T-helper 17 cell (primary cell): ENCODE measurements at regions not wholly inside any gene's neighbourhood (a gene's known extent, or its start where the extent isn't known, plus 50 kb on each side); places are given as distances from the start of the nearest gene placed in this dataset.

Source experiments
- ATAC-seq: fragments of 150-1000 bp; cut with Tn5 transposase; 2 replicates; pipeline ENCODE4 v1.10.0; 2021; ENCODE audit warnings: mild to moderate bottlenecking, moderate library complexity
- DNase-seq, 3 donors: peaks; one replicate each; pipeline versions ENCODE4 v3.0.0 to v3.0.0-alpha.2; 2020 to 2021
- H3K9me3 ChIP-seq: one replicate; pipeline ENCODE4 v1.7.0; 2013; ENCODE audit warnings: low read length, mild to moderate bottlenecking; ENCODE audit not compliant: control insufficient read depth, poor library complexity, severe bottlenecking
- H3K27ac Mint-ChIP-seq: one replicate; pipeline ENCODE4 v1.8.0; 2022; ENCODE audit warnings: mild to moderate bottlenecking, moderate library complexity, mixed read lengths
- H3K27me3 Mint-ChIP-seq: one replicate; pipeline ENCODE4 v1.8.0; 2022; ENCODE audit warnings: mixed read lengths
- H3K36me3 Mint-ChIP-seq: one replicate; pipeline ENCODE4 v1.8.0; 2022; ENCODE audit warnings: low read depth, mixed read lengths
- H3K4me1 Mint-ChIP-seq: one replicate; pipeline ENCODE4 v1.8.0; 2022; ENCODE audit warnings: mild to moderate bottlenecking, mixed read lengths
- H3K4me3 Mint-ChIP-seq: one replicate; pipeline ENCODE4 v1.8.0; 2022; ENCODE audit warnings: mild to moderate bottlenecking, moderate library complexity, mixed read lengths

DNA sequence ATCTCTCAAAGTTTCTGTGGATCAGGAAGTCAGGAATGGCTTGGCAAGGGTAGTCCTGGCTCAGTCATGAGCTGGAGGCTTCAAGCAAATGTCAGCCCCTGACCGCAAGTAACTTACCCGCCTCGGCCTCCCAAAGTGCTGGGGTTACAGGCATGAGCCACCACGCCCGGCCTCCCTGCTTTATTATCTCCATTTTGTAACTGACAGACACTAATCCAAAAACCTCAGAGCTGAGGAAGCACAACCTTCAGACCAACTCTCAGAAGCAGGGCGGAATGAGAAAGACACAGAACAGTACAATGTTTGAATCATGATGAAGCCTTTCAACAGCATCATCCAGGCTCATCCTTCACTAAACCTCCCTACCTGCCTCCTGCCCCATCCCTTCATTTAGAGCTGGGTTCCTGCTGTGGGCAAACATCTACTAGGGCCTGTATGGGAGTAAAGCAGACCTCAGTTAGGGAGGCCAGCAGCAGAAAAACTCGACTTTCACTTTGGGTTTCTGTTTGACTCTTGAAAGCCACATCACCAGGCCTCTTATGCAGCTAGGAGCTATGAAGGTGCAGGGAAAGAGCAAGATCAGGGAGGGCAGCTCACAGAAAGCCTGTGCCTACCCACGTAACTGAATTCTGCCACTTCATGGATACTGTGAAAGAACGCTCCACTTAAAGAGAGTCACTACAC is 84.4 kb upstream of the RAB4A start:
- no peak for ATAC-seq
- peak overlapping the region; percentile 28 for H3K4me3 Mint-ChIP-seq
- peaks cover 10% of the 10 kb centered on the region for H3K27me3 Mint-ChIP-seq
- peaks cover 4% of the 10 kb centered on the region for H3K36me3 Mint-ChIP-seq
- H3K4me1 Mint-ChIP-seq = peaks cover 9% of the 10 kb centered on the region
- peak overlapping the region; percentile 27 for H3K27ac Mint-ChIP-seq
- no peaks in the 10 kb centered on the region for H3K9me3 ChIP-seq
- no peak for DNase-seq

DNA sequence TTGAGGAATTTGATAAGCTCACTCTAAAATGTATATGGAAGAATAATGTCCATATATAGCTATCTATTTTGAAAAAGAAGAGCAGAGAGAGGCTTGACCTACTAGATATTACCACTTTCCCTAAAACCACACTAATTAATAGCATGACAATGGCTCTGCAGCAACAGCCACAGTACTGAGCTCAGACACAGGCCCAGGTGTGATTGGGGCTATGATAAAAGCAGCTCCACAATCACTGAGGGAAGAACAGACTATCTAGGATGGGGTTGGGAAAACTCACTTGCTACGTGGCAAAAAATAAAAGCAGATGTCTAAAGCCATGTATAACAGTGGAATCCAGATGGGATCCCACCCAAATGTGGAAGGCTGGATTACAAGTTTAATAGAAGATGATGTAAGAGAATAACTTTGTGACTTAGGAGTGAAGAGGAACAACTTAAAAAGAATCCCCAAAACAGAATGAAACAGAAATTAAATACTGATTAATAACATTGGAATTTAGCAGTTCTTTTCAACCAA is 80.8 kb upstream of the RAB4A start:
- ATAC-seq (no peak), DNase-seq (no peak)
- peaks cover 2% of the 10 kb centered on the region for H3K36me3 Mint-ChIP-seq
- H3K4me1 Mint-ChIP-seq = peaks cover 7% of the 10 kb centered on the region
- H3K4me3 Mint-ChIP-seq = no peak overlapping the region
- no peaks in the 10 kb centered on the region for H3K9me3 ChIP-seq
- H3K27me3 Mint-ChIP-seq = peaks cover 4% of the 10 kb centered on the region
- H3K27ac Mint-ChIP-seq = no peak overlapping the region

DNA sequence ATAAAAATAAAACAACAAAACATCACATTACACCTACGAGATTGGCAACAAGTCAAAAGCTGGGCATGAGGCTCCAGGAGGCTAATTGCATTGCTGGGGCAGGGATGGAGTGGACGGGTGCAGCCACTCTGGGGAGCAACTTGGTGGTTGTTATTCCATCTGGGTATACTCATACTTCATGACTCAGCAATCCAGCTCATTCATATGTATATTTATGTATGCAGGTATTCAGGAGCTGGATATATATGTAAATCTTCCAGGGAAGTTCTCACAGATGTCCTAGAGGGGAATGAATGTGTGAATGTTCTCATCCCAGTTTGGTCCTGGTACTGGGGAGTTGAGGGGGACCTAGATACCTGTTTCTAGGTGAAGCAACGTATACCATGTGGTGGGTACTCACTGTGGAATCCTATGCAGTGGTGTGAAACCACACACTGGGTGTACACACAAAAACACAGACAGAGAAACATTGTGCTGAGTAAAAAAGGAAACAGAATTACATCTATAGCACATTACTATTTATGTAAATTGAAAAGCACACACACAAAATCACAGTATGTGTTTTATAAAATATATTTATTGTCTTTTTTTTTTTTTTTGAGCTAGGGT is 79.7 kb upstream of the RAB4A start:
- H3K36me3 Mint-ChIP-seq = peaks cover 2% of the 10 kb centered on the region
- H3K9me3 ChIP-seq = no peaks in the 10 kb centered on the region
- no peak overlapping the region for H3K27ac Mint-ChIP-seq
- H3K4me3 Mint-ChIP-seq = no peak overlapping the region
- H3K27me3 Mint-ChIP-seq = peaks cover 4% of the 10 kb centered on the region
- no peak for ATAC-seq
- peaks cover 9% of the 10 kb centered on the region for H3K4me1 Mint-ChIP-seq
- no peak for DNase-seq

DNA sequence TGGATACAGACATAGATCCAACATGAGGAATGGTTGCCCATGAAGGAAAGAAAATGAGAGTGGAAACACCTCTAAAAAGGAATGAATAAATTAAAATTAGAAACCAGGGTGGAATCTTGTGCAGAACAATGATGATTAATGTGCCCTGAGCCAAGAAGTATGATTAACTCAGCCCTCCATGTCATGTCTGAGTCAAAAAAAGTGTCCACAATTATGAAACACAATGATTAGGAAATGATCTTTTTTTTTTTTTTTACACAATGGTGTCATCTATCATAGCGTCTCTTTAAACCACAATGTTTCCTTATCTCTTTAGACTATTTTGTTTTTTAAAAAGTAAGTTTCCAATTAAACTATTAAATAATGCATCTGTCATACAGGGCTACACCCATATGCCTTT is 78.9 kb upstream of the RAB4A start:
- no peaks in the 10 kb centered on the region for H3K9me3 ChIP-seq
- H3K36me3 Mint-ChIP-seq = peaks cover 2% of the 10 kb centered on the region
- ATAC-seq (no peak), DNase-seq (no peak)
- no peak overlapping the region for H3K4me3 Mint-ChIP-seq
- H3K4me1 Mint-ChIP-seq = peaks cover 6% of the 10 kb centered on the region
- H3K27me3 Mint-ChIP-seq = peaks cover 4% of the 10 kb centered on the region
- H3K27ac Mint-ChIP-seq = no peak overlapping the region

DNA sequence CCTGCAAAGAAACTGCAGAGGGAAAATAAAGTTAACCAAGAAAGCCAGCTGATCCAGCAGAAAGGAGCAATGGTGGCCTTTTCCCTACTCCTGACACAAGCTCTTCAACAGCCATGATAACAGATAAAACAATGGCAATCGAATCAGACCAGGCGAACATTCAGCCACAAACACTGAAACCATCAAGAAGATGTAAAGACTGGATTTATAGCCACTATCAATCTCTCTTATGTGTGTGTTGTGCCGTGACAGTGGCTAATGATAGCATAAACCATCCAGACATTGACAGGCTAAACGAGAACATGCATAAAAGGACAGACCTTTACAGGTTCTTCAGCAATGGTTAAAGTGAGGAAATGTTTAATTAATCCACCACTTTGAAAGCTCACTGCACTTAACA is 78.1 kb upstream of the RAB4A start:
- no peak for ATAC-seq
- no peak for DNase-seq
- peaks cover 4% of the 10 kb centered on the region for H3K27me3 Mint-ChIP-seq
- no peak overlapping the region for H3K27ac Mint-ChIP-seq
- H3K4me1 Mint-ChIP-seq = peaks cover 4% of the 10 kb centered on the region
- no peak overlapping the region for H3K4me3 Mint-ChIP-seq
- no peaks in the 10 kb centered on the region for H3K36me3 Mint-ChIP-seq
- H3K9me3 ChIP-seq = no peaks in the 10 kb centered on the region

DNA sequence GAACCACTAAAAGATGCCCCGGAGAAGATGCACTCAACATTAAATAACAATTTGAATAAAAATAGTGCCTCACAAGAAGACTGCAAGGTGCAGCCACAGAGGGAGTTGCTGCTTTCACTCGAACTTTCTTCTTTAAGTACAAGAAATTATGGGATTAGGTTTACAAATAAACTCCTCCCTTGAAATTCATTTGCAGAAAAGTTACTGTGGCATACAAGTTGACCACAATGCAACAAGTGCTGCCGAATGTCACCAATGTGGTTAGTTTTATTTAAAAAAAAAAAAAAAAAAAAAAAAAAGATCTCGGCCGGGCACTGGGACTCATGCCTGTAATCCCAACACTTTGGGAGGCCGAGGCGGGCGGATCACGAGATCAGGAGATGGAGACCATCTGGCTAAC is 76.8 kb upstream of the RAB4A start:
- Mint-ChIP-seq H3K4me3 (no peak overlapping the region), H3K27me3 (peaks cover 4% of the 10 kb centered on the region), H3K27ac (no peak overlapping the region), H3K4me1 (peaks cover 8% of the 10 kb centered on the region), H3K36me3 (no peaks in the 10 kb centered on the region)
- no peaks in the 10 kb centered on the region for H3K9me3 ChIP-seq
- ATAC-seq (no peak), DNase-seq (no peak)

DNA sequence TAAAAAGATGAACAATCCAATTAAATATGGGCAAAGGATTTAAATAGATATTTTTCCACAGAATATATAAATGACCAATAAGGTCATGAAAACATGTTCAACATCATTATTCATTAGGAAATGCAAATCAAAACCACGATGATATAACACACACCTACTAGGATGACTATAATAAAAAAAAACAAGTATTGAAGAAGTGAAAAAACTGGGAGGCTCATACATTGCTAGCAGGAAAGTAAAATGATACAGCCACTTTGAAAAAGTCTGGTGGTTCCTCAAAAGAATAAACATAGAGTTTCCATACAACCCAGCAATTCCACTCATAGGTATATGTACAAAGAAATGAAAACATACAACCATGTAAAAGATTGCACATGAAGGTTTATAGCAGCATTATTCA is 75.7 kb upstream of the RAB4A start:
- Mint-ChIP-seq H3K4me3 (no peak overlapping the region), H3K36me3 (no peaks in the 10 kb centered on the region), H3K27me3 (peaks cover 4% of the 10 kb centered on the region), H3K4me1 (peaks cover 12% of the 10 kb centered on the region), H3K27ac (no peak overlapping the region)
- no peaks in the 10 kb centered on the region for H3K9me3 ChIP-seq
- no peak for ATAC-seq
- DNase-seq = no peak

DNA sequence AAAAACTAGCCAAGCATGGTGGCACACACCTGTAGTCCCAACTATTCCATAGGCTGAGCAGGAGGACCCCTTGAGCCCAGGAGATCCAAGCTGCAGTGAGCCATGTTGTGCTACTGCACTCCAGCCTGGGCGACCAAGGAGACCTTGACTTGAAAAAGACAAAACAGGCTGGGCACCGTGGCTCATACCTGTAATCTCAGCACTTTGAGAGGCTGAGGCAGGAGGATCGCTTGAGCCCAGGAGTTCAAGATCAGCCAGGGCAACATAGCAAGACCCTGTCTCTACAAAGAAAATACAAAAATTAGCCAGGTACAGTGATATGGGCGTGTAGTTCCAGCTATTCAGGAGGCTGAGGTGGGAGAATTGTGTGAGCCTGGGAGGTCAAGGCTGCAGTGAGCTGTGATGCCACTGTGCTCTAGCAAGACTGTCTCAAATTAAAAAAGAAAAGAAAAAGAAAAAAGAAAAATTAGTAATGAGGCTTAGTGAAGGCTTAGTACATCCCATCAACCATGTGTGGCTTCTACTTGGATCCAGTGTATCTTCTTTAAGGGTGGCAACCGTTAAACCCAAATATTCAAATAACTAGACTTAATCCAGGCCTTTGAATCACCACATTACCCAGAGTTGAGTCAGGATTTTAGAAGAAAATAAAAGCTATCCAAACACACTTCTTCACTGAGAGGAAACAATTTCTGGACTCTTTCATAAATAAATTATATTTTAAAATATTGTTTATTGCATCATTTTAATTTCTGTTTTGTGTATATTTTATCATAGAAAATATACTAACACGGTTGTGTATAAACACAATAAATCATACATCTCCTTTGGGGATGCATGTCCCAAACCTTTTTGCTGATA is 74.3 kb upstream of the RAB4A start:
- Mint-ChIP-seq H3K27me3 (peaks cover 4% of the 10 kb centered on the region), H3K27ac (no peak overlapping the region), H3K4me3 (no peak overlapping the region), H3K4me1 (peaks cover 14% of the 10 kb centered on the region), H3K36me3 (no peaks in the 10 kb centered on the region)
- H3K9me3 ChIP-seq = no peaks in the 10 kb centered on the region
- no peak for DNase-seq
- no peak for ATAC-seq

DNA sequence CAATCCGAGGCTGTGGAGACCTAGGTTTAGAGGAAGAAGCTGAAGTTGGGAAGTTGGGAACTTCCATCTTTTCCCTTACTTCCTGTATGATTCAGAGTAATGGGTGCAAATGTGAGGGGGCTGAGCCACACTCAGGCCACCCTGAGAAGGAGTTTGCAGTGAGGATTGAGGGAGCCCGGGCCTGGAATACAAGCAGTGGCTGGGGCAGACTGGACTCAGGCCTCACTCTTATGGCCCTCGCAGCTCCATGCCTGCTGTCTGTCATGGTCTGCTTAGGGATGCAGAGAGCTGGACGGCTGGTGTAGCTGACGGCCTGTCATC is 73.7 kb upstream of the RAB4A start:
- Mint-ChIP-seq H3K27ac (peak overlapping the region; percentile 8), H3K27me3 (peaks cover 4% of the 10 kb centered on the region), H3K4me1 (peaks cover 14% of the 10 kb centered on the region), H3K36me3 (no peaks in the 10 kb centered on the region), H3K4me3 (no peak overlapping the region)
- DNase-seq (no peak), ATAC-seq (no peak)
- no peaks in the 10 kb centered on the region for H3K9me3 ChIP-seq

DNA sequence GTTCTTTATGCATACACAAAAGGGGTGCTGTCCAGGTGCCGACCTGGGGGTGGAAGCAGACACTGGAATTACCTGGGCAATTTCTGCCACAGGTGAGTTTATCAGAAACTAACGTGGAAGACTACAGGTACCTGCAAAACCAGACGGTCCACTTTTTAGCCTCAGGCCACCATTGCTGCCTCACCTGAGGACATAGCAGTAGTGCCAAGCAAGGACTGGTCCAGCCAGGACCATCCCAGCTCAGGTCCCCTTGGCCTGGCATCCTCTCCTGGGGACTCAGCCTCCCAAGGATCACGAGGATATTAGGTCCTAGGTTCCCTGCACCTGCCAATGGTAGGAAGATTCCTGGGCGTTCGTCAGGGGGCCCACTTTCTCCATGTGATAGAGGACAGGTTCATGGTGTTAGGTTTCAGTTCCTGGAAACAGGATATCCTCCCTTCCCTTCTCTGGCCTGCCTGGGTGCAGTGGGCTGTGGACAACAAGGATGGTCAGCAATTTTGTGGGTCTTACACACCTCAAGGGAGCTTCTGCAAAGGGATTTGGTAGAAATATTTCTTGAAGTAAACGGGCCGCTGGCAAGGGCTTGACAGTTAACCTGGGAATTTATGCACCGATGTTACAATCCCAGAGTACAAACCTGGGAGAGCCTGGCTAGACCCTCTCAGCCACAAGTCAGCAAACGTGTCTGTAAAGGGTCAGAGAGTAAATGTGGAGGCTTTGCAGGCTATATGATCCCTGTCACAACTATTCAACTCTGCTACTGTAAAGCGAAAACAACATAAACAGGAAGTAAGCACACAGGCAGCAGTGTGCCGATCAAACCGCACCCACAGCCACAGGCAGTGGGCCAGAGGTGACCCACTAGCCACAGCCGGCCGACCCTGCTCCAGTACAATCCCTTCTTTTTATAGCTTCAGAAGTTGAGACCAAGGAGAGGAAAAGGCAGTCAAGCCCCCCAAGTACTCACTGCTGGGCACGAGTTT is 71.4 kb upstream of the RAB4A start:
- no peaks in the 10 kb centered on the region for H3K27me3 Mint-ChIP-seq
- H3K36me3 Mint-ChIP-seq = no peaks in the 10 kb centered on the region

DNA sequence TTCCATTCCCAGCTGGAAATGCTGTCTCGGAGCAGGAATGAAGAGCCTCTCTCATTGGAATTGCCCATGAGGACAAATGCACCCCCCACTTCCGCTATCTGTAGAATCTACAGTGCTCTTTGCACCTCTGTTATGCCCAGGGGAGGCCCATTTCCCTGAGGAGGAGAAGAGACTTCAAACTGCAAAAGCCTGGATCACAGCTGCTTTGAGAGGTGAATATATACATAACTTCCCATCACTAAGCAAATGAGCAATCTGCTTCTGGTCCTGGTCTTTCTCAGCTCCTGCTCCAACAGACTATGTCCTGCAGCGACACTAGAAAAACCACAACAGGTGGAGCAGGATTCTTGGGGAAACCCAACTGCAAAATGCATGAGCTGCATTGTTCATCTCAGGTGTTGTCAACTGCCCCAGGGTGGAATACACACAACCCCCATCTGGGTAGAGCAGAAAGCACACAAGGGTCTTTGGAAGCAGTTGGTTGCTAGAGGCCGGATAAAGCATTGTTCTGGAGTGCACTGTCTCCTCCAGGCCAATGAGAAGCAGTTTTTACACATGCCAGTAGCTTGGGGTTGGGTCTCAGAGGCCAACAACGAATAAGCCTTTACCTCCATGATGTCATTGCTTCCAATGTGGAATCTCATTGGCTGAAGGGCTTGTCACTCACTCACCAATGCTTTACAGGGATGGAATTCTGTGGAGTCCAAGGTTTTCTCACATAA is 67.7 kb upstream of the RAB4A start:
- no peaks in the 10 kb centered on the region for H3K9me3 ChIP-seq
- Mint-ChIP-seq H3K4me1 (peaks cover 15% of the 10 kb centered on the region), H3K27ac (no peak overlapping the region), H3K36me3 (no peaks in the 10 kb centered on the region), H3K27me3 (peaks cover 7% of the 10 kb centered on the region), H3K4me3 (no peak overlapping the region)
- DNase-seq = no peak
- ATAC-seq = no peak

More for the DNA sequence above, 71.4 kb upstream of the RAB4A start:
- no peaks in the 10 kb centered on the region for H3K9me3 ChIP-seq
- H3K27ac Mint-ChIP-seq = peak overlapping the region; percentile 63
- ATAC-seq = peak; percentile 71
- DNase-seq = no peak
- H3K4me3 Mint-ChIP-seq = peak overlapping the region; percentile 67
- peaks cover 14% of the 10 kb centered on the region for H3K4me1 Mint-ChIP-seq

DNA sequence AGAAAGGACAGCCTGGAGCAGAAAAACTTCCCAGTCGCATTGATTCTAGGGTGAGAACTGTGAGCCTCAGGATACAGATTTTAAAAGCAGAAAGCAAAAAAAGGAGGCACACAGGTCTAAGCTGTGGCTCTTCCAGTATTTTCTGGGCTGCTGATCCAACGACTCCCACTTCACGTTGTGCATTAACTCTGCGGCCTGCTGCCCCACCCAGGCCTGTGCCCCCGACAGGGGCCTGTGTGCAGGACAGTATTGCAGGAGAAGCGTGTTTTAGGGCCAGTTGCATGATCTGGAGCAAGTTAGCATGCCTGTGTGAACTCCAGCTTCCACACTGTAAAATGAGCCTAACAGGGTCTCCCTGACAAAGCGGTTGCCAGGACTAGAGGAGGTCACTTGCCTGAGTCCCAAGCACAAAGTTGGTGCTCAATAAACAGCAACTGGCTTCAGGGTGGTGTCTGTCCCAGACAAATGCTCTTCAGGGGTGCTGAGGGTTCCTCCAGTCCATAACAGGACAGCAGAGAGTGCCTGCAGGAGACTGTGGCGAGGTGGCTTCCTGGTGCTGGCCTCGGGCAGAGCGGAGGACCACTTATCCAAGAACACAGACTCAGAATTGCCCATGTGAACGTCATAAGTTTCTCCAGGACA is 66.8 kb upstream of the RAB4A start:
- H3K27me3 Mint-ChIP-seq = peaks cover 7% of the 10 kb centered on the region
- H3K36me3 Mint-ChIP-seq = no peaks in the 10 kb centered on the region
- no peak overlapping the region for H3K27ac Mint-ChIP-seq
- no peak overlapping the region for H3K4me3 Mint-ChIP-seq
- H3K9me3 ChIP-seq = no peaks in the 10 kb centered on the region
- DNase-seq (no peak), ATAC-seq (no peak)
- peaks cover 11% of the 10 kb centered on the region for H3K4me1 Mint-ChIP-seq
